ENCODE measurements at regions not wholly inside any gene's neighbourhood (a gene's known extent, or its start where the extent isn't known, plus 50 kb on each side); places are given as distances from the start of the nearest gene placed in this dataset.

DNA sequence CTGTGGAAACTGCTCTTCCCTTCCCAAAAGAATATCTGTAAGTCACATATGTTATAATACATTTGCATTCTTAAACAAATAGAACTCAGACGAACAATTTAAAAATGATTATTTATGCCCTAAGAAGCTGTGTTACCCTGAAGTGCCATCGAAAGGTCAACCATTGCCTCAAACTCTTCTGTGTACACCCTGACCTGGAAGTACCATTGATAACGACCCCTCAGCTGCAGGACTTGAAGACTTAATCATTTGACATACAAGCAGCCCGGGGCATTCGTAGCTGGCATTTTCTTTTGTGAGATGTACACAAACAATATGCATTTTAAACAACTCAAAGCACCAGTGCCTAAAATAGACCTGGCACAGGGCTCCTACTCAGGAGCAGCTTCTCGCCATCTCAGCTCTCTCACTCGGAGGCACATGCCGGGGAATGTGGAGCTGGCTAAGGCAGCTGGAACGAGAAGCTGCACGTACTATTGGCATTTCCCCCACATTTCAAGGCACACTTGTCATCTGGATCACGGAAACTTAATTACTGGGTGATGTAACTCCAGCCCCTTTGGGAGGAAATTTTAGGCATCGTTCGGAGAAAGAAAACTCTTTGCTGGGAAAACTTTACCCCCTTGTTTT lies 170.0 kb upstream of the GALNT5 start:
- intact Hi-C loops (cut with DNase I): no loop called here
- ATAC-seq (peak; percentile 53), DNase-seq (peak; percentile 55)
- Histone ChIP-seq H3K27ac (no peak overlapping the region), H3K4me3 (no peak overlapping the region), H3K27me3 (no peaks in the 10 kb centered on the region), H3K36me3 (no peaks in the 10 kb centered on the region), H3K4me1 (no peaks in the 10 kb centered on the region), H3K9me3 (no peaks in the 10 kb centered on the region)
- TF ChIP-seq, protein P1, sequence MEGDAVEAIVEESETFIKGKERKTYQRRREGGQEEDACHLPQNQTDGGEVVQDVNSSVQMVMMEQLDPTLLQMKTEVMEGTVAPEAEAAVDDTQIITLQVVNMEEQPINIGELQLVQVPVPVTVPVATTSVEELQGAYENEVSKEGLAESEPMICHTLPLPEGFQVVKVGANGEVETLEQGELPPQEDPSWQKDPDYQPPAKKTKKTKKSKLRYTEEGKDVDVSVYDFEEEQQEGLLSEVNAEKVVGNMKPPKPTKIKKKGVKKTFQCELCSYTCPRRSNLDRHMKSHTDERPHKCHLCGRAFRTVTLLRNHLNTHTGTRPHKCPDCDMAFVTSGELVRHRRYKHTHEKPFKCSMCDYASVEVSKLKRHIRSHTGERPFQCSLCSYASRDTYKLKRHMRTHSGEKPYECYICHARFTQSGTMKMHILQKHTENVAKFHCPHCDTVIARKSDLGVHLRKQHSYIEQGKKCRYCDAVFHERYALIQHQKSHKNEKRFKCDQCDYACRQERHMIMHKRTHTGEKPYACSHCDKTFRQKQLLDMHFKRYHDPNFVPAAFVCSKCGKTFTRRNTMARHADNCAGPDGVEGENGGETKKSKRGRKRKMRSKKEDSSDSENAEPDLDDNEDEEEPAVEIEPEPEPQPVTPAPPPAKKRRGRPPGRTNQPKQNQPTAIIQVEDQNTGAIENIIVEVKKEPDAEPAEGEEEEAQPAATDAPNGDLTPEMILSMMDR (IDR thresholded peaks at IDR 0.05): no peak

DNA sequence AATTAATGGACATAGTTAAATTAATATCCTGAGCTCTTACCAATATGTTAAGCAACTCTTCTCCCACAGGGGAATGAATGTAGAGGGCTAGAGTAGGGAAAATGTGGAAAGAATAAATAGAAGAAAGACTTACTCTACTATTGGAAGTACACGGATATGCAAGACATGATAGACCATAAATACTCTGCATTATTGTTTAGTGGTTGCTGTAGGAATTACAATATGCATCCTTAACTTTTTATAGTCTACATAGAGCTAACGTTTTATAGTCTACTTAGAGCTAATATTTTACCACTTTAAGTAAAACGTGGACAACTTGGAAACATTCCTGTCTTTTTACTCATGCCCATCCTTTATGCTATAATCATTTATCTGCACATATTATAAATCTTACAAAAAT lies 163.8 kb upstream of the GALNT5 start:
- no peaks in the 10 kb centered on the region for H3K9me3 ChIP-seq
- H3K36me3 ChIP-seq: no peaks in the 10 kb centered on the region
- TF ChIP-seq, protein P1 (IDR thresholded peaks at IDR 0.05): no peak
- DNase-seq: no peak
- H3K4me1 ChIP-seq: no peaks in the 10 kb centered on the region
- no peak for ATAC-seq
- H3K27ac ChIP-seq: no peak overlapping the region
- intact Hi-C loops (cut with DNase I): no loop called here
- no peaks in the 10 kb centered on the region for H3K27me3 ChIP-seq
- H3K4me3 ChIP-seq: no peak overlapping the region

DNA sequence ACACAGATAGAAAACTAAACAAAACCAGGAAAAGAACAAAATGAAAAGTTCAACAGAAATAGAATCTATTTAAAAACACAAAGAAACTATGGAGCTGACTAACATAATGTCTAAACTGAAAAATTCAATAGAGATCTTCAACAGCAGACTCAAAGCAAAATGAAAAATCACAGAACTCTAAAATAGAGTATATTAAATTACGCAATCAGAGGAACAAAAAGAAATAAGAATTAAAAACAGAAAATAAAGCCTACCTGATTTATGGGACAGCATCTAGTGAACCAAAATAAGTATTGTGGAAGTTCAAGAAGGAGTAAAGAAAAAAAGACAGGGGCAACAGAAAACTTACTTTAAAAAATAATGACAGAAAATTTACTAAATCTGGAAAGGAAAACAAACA lies 152.1 kb upstream of the GALNT5 start:
- Histone ChIP-seq H3K4me1 (no peaks in the 10 kb centered on the region), H3K4me3 (no peak overlapping the region), H3K9me3 (no peaks in the 10 kb centered on the region), H3K27me3 (no peaks in the 10 kb centered on the region), H3K36me3 (no peaks in the 10 kb centered on the region), H3K27ac (no peak overlapping the region)
- TF ChIP-seq, protein P1 (IDR thresholded peaks at IDR 0.05): no peak
- no peak for DNase-seq
- ATAC-seq: no peak
- intact Hi-C loops (cut with DNase I): no loop called here

DNA sequence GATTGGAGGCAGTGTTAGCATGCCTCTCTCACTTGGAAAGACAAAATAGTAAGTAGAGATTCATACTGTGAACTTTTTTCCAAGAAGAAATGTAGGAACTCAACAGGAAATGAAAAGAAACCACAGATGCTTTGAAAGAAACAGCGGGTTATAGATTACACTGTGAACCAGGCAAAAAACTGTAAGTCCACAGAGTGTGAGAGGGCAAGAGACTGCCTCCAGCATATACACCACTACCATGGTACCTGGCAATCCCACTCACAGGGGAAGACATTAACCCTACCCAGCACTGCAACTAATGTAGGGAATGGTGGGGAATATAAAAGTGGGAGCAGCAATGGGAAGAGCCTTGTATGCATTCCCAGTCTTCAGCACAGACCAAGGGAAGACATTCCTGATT lies 150.6 kb upstream of the GALNT5 start:
- Histone ChIP-seq H3K36me3 (no peaks in the 10 kb centered on the region), H3K27me3 (no peaks in the 10 kb centered on the region), H3K4me1 (no peaks in the 10 kb centered on the region), H3K4me3 (no peak overlapping the region), H3K9me3 (no peaks in the 10 kb centered on the region), H3K27ac (no peak overlapping the region)
- intact Hi-C loops (cut with DNase I): no loop called here
- ATAC-seq (peak; percentile 23), DNase-seq (no peak)
- TF ChIP-seq, protein P1 (IDR thresholded peaks at IDR 0.05): no peak

DNA sequence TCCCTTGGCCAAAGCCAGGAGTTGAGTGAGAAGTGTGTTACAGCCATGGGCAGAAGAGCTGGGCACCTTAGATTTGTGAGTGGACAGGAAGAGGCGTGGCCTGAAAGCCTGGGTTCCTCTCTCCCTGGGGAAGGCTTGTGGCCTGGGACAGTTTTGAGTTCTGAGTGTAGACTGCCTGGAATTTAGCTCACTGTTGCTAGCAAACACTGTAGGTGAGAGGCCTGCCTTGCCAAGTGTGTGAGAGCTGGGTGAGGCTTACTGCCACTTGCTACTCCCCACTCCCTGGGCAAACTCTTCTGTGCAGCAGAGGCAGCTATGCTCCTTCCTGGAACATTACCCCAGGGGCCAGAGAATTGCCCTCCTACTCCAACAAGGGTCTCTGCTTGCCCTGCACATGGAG lies 150.0 kb upstream of the GALNT5 start:
- Histone ChIP-seq H3K36me3 (no peaks in the 10 kb centered on the region), H3K4me3 (no peak overlapping the region), H3K4me1 (no peaks in the 10 kb centered on the region), H3K27ac (no peak overlapping the region), H3K9me3 (no peaks in the 10 kb centered on the region), H3K27me3 (no peaks in the 10 kb centered on the region)
- ATAC-seq: peak; percentile 96
- TF ChIP-seq, protein P1 (IDR thresholded peaks at IDR 0.05): no peak
- peak; percentile 65 for DNase-seq
- intact Hi-C loops (cut with DNase I): no loop called here

DNA sequence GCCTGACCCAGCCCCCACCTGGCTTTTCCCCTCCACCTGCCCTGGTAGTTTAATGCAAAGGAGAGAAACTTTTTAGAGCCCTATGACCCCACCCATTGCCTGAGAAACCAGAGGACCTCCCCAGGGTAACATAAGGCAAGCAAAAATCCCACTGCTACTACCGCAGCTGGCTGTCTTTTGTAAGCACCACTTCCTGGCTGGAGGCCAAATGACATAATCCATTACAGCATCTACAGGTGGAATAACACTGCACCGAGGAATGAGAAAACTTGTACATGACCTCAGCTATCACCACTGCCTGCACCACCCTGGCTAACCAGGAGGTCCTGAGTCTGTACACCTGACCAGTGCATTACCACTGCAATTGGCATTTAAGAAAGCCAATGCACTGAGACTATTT lies 149.6 kb upstream of the GALNT5 start:
- intact Hi-C loops (cut with DNase I): no loop called here
- Histone ChIP-seq H3K4me3 (no peak overlapping the region), H3K27me3 (no peaks in the 10 kb centered on the region), H3K4me1 (no peaks in the 10 kb centered on the region), H3K36me3 (no peaks in the 10 kb centered on the region), H3K27ac (no peak overlapping the region), H3K9me3 (no peaks in the 10 kb centered on the region)
- peak; percentile 69 for ATAC-seq
- DNase-seq: no peak
- TF ChIP-seq, protein P1 (IDR thresholded peaks at IDR 0.05): no peak
